HG03060 (cell line): ENCODE measurements at regions not wholly inside any gene's neighbourhood (a gene's known extent, or its start where the extent isn't known, plus 50 kb on each side); places are given as distances from the start of the nearest gene placed in this dataset.

Experiments
- ATAC-seq: cut with Tn5 transposase; IDR thresholded peaks from one replicate; pipeline ENCODE4 v1.9.1; 2021; ENCODE audit warnings: low read depth, moderate number of reproducible peaks; ENCODE audit not compliant: unreplicated experiment

DNA sequence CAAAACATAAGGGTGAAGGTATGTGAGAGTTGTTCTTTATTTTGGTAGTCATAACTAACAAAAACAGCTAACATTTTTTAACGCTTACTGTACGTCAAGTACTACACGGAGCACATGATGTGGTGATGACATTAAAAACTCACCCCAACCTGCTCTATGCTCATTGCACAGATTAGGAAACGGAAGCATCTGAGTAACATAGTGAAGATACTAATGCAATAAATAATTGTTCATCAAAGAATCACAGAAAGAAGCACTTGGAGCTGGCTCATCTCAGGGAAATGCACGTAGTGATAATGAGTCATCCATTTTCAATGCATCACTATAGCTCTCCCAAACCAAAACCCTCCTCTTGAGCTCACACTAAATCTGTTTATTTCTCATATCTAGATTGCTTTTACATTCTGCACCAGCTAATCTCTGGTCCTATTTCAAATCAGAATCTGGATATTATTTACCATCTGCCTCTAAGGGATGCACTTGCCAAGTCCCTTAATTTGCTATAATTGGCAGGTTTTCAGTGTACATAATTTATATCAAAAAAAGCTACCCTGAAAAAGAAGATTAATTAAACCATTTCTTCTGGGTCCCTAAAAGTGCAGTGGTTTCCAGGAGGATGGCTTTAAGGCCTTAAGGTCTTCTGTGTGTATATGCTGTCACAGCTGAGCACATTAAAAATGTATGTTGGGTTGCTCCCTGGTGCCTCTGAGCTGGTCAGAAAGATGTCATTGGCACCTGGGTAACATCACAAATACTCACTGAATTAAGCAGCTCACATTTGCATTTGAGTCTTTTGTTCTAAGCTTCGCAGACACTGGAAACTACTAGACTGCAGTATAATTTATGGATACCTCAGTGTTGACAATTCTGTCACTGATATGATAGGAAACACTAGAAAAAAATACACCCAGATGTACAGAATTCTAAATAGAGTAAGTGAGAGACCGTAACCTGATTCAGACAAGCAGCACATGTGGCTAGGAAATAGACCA lies 677.4 kb upstream of the CITED2 start:
- no peak for ATAC-seq

DNA sequence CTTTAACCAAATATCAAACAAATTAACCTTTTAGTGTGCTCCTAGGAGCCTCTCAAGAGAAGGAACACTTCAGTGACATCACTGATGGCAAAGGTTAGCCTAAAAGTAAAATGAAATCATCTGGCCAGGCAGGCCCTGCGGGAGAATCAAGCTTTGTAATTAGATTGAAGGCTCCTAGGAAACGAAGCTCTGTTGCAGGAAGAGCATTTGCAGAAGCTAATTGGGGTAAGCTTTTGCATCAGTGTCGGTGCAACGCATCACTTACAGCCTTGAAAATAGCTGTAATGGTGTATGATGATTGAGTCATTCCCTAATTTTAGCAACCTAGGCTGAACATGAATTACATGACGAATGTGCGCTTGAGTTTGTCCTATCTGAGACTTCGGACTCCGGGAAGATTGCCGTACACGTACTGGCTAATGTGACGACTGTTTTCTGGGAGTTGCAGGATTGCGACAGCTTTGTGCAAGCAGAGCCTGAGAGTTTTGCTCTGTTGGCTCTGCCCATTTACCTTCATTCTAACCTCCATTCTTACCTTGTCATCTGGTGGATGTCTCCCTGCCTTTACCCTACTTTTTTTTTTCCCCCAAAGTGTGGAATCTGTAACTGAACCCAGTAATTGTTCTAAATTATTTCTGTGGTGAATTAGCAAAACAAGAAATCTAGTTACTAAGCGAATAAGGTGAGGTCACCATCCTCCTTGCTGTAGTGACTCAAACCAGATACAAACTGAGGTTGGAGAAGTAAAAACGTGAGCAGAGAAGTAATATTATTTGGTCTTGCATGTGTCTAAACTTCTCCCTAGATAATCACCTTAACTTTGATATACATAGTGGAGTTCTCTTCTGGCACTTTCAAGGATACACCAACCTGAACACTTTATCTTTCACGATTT lies 675.9 kb upstream of the CITED2 start:
- ATAC-seq: no peak

DNA sequence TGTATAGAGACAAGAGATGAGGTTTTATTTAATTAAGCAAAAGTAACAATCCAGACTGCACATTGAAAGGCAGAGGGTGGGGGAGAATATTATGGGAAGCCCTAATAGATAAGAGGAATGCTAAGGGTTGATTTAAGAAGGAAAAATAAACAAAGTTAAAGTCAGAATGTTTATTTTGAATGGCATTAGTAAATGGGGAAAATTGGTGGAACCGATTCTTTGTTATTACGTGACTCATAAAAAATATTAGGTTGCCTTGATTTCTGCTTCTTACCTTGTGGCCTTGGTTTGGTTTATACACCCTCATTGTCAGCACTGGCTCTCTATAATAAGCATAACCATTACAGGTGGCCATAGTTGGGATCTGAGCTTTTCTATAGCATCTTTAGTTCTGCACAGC lies 674.8 kb upstream of the CITED2 start:
- ATAC-seq: no peak

DNA sequence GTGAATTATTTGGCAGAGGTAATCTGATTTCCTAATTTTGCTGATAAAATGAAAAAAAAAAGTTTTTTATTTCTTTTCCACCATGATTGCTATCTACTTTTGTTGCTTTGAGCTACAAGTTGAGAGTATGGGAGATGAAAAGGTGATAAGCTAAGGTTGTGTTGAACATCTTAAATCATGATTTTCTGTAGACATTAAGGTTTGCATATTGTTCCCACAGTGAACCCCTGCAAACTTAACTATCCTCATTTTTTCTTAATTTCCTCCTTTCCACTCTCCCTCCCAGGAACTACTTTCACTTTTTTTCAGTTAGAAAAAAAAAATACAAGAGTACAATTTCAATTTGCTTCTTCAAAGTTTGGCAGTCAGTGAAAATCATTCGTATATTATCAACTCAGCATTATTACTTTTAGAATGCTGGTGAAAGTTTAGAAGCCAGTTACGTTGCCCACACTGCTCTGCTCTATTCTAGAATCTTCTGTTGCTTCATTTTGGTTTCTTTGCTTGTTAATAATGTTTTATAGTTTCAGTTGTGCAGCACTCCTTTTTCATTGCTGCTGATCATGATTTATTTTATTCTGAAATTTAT lies 673.8 kb upstream of the CITED2 start:
- ATAC-seq: no peak

DNA sequence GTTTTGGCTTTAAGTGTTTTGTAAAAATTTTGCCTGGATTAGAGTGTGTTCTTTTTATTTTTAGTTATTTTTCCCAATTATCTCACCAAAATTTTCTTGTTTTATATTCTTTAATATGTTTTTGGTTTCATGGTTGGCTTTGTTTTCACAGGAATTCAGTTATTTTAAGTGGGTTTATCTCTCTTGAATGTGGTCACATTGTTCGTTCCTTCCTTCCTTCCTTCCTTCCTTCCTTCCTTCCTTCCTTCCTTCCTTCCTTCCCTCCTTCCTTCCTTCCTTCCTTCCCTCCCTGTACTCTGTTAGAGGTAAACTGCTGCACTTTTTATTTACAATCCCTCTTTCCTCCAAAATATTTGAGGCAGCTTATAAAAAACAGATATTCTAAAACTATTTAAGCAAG lies 672.9 kb upstream of the CITED2 start:
- ATAC-seq: no peak

DNA sequence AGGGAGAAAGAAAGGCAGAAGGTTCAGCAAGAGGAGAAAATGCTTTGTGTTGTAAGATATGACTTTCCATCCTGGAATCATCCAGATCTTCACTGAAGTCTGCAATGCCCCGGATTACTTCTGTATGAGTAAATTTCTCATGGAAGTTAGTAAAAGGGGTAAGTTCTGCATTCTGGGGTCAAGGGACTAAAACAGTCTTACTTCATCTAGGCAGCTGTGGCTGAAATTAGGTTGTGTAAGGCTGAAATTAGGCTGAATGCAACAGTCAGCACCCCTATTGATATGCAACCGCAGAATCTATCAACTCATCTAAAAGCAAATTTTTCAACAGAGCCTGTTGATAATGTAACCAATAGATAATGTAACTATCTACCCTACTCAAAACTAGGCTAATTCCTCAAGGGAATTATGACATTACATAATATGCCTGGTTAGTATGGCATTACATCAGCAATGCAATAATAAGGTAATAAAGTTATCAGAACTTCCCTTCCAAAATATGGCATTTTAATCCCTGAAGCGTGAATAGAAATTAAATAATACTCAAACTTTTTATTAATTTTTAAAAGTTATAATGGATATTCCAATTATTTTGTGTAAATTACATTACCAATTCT lies 671.7 kb upstream of the CITED2 start:
- no peak for ATAC-seq

DNA sequence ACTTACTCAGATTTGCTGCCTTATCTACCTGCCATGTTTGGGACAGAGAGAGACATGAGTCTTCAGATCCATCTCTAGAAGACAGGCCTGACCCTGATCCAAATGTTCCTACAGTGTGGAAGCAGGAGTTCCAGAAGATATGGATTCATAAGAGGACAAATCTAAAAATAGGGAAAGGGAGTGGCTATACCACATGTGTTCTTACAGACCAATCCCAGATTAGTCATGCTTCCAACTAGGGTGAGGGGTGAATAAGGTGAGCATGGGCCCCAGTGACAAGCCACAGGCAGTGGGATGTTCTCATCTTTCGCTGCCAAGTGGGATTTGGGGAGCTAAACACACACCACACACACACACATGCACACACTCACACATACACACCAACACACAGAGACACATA lies 670.7 kb upstream of the CITED2 start:
- ATAC-seq: no peak

DNA sequence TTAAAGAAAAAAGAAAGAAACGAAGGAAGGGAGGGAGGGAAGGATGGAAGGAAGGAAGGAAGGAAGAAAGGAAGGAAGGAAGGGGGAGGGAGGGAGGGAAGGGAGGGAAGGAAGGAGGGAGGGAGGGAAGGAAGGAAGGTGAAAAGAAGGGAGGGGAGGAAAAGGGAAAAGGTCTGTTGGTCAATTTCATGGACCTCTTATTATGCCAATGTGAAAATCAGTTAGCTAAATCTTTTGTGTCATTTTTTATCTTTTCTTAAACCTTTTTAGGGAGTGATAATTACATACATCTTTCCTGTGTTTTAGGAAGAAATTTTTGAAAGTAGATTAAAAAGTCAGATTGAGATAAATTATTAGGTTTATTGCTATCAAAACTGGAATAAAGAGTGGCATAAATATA lies 670.2 kb upstream of the CITED2 start:
- no peak for ATAC-seq

DNA sequence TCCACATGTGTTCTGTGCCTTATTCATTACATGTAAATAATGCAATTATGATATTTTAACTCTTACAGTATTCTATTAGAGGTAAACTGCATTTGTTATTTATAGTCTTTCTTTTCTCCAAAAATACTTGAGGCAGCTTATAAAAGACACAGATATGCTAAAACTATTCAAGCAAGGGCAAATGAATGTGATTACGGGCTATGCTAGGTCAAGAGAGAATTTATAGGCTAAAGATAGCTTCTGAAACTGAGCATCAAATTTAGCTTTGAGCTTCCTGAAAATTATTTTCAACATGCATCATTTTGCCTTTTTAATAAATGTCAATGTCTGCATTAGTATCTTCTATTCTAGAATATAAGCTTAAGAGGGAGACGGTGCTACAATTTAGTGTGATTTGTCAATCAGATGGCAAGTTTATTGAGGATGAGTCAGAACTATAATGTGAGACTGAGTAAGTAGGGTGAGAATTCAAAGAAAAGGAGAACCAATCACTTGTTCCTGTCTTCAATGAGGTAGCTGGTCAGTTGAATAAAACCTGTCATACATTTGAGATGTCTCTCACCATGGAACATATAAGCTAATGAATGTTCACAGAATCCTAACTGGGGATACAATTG lies 669.4 kb upstream of the CITED2 start:
- no peak for ATAC-seq

DNA sequence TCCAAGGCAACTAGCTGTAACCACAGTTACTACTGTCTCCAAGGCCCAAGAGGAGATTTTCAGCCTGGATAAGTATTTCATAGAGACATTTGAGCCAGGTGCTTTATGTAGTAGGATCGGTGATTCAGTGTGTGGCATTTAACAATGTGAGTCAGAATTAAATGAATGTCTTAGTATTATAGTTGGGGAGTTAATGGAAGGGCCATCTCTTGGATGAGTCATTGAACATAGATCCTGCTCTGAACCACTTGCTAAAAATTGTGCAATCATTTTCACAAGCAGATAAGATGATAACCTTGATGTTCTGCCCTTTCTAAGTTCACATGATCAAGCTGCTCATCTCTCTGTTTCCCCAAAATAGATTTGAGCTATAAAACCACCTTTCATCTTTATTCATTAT lies 668.9 kb upstream of the CITED2 start:
- ATAC-seq: no peak

DNA sequence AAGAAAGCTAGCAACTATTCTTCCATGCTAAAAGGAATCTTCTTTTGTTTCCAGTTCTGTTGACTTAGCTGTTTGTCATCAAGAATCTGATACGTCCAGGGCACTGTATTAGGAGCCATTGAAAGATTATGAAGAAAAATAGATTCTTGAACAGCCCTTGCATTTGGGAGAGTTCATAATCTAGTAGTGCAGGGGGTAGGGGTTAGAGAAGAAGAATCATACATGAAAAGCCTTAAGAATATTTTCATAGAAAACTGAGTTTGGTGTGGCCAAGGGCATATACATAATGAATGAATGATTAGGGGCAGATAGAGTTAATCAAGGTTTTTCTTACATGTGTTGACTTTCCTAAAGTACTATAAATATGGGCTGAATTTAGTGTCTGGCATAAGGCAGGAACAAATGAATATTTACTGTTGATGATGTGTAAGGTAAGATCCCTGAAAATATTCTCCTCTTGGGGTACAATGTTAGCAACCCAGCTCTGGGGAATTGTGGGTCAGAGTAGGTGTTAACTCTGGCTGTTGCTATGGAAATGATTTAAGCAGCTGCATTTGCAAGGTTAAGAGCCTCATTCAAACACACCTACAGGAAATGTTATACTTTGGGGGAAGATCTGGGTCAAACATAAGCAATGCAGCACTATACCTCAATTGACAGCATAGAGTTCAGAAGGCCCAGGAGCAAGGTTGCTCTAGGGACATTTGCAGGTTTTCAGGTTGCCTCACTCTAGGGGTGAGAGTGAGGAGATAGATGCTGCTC lies 667.3 kb upstream of the CITED2 start:
- ATAC-seq: no peak

DNA sequence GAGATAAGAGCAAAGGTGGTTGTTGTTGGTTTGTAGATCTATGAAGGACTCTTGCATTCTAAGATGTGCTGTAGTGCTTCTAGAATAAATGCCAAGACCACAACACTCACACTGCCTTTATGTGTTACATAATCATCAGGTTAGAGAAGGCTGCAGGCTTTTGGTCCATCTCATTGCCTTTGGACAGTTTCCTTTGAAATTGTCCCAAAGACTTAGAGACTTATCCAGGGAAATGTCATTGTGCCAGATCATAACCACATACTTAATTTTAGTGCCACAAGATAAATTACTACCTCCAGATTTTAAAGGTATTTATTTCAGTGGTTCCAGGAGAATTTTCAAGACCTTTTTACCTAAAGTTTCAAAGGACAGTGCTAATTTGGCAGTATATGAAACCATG lies 666.6 kb upstream of the CITED2 start:
- no peak for ATAC-seq

DNA sequence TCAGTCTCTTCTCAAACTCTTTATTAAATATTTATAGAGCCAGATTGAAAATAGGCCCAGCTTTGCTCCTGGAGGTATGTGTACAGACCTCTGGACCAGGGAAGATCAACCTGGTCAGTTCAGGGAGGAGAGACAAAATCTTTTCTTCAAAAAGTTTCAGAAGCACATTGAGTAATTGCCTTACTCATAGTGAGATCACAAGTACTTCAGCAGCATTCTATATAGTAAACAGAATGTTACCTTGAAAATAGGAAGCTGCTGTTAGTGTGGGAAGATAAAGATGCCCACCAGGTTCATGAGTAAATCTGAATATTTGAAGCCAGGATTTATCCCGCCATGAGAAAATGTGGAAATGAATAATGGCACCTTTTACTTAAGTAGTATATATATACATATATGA lies 665.9 kb upstream of the CITED2 start:
- no peak for ATAC-seq

DNA sequence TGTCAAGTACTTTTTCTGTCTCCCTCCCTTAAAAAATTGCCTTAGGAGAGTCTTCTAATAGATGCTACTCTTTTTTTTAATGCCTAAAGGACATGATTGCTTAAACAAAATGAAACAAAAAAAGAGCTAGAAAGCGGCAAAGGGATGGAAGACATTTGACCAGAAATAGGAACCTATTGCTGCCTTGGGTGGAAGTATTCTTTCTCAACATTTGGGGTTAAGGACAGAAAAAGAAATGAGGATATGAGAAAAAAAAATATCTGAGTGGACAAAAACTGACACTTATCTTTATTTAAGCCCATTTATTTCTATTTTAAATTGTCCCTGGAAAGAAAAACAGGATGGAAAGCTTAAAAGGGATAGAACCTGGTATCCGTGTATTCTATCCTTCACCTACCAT lies 664.9 kb upstream of the CITED2 start:
- ATAC-seq: no peak

DNA sequence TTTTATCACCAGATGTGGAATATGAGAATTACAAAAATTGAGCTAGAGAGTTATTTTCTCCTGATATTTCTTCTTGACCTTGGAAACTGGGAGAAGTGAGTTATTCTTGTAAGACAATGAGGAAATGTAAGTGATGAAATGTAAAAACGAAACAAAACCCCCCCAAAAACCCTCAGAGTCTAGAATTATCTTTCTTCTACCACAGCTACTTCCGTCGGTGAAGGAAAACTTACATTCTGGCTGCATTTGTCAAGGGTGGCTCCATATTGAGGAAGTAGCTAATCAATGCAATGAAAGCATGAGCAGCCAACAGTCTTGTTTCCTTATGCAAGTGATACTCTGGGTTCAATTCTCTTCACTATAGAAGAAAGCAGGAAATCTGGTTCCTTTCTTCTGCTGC lies 661.7 kb upstream of the CITED2 start:
- ATAC-seq: no peak

DNA sequence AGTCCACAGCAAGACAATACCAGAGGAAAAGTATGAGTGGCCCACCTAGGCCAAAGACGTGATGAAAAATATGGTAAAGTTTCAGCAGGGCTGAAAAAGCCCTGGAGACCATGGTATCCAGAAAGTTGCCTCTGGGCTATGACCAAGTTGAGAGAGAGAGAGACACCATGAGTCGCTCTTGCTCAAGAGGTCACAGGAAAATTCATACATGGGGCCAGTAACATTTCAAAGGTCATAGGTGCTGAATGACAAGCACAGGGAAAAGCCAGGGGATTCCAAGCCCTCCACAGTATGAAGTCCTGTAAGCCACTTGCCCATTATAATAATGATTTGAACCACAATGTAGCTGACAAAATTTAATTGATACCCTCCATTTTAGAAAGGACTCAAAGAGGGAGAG lies 657.7 kb upstream of the CITED2 start:
- no peak for ATAC-seq

DNA sequence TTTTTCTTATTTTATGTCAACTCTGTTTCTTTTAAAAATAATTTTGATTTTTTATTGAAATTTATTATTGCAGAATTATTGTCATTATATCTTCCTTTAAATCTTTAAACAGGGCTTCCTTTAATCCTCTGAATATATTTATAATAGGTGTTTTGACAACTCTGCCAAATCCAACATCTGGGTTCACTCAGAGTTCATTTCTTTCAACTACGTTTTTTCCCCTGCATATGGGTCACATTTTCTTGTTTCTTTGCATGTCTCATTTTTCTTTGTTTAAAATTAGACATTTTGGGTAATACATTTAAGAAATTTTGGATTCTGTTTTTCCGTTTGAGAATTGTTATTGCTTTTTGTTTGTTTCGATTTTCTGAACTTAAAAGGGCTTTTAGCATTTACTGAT lies 655.1 kb upstream of the CITED2 start:
- no peak for ATAC-seq

DNA sequence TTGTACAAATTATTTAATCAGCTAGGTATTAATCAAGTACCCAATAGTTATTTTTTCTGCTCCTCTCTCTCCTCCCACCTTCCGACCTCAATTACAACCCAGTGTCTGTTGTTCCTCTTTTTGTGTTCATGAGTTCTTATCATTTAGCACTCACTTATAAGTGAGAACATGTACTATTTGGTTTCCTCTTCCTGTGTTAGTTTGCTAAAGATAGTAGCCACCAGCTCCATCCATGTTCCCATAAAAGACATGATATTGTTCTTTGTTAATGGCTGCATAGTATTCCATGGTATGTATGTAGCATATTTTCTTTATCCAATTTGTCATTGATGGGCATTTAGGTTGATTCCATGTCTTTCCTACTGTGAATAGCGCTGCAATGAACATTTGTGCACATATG lies 652.8 kb upstream of the CITED2 start:
- no peak for ATAC-seq

DNA sequence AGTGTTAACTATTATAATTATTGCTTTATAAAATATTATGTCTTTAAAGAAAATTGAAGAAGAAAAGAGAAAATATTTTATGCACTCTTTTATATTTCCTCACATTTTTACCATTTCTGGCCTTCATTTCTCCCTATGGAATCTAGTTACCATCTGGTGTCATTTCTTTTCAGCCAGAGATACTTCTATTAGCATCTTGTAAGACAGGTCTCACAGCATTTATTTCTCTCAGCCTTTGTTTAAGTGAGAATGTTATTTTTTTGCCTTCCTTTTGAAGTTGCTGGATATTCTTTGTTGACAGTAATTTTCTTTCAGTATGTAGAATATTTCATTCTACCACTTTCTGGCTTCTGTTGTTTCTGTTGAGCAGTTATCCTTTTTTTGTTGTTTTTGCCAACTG lies 652.1 kb upstream of the CITED2 start:
- no peak for ATAC-seq

DNA sequence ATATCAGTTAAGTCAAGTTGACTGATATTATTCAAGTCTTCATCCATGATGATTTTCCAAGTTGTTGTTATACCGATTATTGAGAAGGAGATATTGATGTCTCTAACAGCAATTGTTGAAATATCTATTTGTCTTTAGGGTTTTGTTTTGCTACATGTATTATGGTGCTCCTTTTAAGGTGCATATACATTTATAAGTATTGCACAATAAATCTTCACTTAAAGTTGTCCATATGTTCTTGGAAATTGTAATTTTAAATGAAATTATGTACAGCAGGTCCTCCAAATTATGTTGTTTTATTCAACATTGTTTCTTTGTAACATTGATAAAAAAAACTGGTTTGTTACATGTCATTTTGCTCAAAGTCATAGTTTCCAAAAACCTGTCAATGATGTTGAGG lies 650.7 kb upstream of the CITED2 start:
- ATAC-seq: no peak
